ENCODE measurements at regions not wholly inside any gene's neighbourhood (a gene's known extent, or its start where the extent isn't known, plus 50 kb on each side); places are given as distances from the start of the nearest gene placed in this dataset.

- H3K27me3 ChIP-seq (ENCODE audit: insufficient read depth, low read depth), result no peaks in the 10 kb centered on the region
- intact Hi-C loops (cut with micrococcal nuclease; ENCODE audit: unreplicated experiment), result no loop called here
- TF ChIP-seq EZH2 (IDR thresholded peaks at IDR 0.05; ENCODE audit: low read depth), result no peak
- no peak for TF ChIP-seq CTCF (conservative IDR thresholded peaks at IDR 0.05)
These were observed 671.1 kb downstream of the TBL1XR1 start for GRCh38 chr3:176526225-176526624.

GRCh38 chr3:176523114-176523513 lies 674.2 kb downstream of the TBL1XR1 start:
- TF ChIP-seq CTCF (conservative IDR thresholded peaks at IDR 0.05), result no peak
- BruUV-seq (replicated peaks), result no TSS peak

More at GRCh38 chr3:176526225-176526624, 671.1 kb downstream of the TBL1XR1 start:
- Histone ChIP-seq H3K27ac (no peak overlapping the region), H3K9me3 (ENCODE audit: insufficient read depth, low read depth) (no peaks in the 10 kb centered on the region), H3K4me1 (replicated peaks; ENCODE audit: insufficient read depth) (no peaks in the 10 kb centered on the region), H3K36me3 (ENCODE audit: low read depth) (no peaks in the 10 kb centered on the region), H3F3A (ENCODE audit: insufficient read depth, low read depth) (no peaks in the 10 kb centered on the region), H3K9me2 (ENCODE audit: insufficient read depth) (no peaks in the 10 kb centered on the region), H4K20me1 (ENCODE audit: insufficient read depth) (no peaks in the 10 kb centered on the region), H3K4me3 (no peak overlapping the region), H3K79me2 (ENCODE audit: low read depth) (no peaks in the 10 kb centered on the region), H2AFZ (no peak overlapping the region), H3K4me2 (no peak overlapping the region)
- no TSS peak for BruUV-seq (replicated peaks)
- ChIA-PET POLR2A (ENCODE audit: unreplicated experiment) (no interaction called here), CTCF (no interaction called here)
- DNase-seq, result no peak

GRCh38 chr3:176522436-176522835 lies 674.8 kb downstream of the TBL1XR1 start:
- no peaks in the 10 kb centered on the region for H3K79me2 ChIP-seq (ENCODE audit: low read depth)
- no peaks in the 10 kb centered on the region for H3K4me1 ChIP-seq (replicated peaks; ENCODE audit: insufficient read depth)
- H3K4me2 ChIP-seq, result no peak overlapping the region
- H3K36me3 ChIP-seq (ENCODE audit: low read depth), result no peaks in the 10 kb centered on the region
- DNase-seq, result no peak
- ChIA-PET CTCF (no interaction called here), POLR2A (ENCODE audit: unreplicated experiment) (no interaction called here)
- H3K9me3 ChIP-seq (ENCODE audit: insufficient read depth, low read depth), result no peaks in the 10 kb centered on the region
- H3K9me2 ChIP-seq (ENCODE audit: insufficient read depth), result no peaks in the 10 kb centered on the region
- intact Hi-C loops (cut with micrococcal nuclease; ENCODE audit: unreplicated experiment), result no loop called here
- no peak overlapping the region for H3K27ac ChIP-seq
- H3K27me3 ChIP-seq (ENCODE audit: insufficient read depth, low read depth), result no peaks in the 10 kb centered on the region
- H3F3A ChIP-seq (ENCODE audit: insufficient read depth, low read depth), result no peaks in the 10 kb centered on the region
- TF ChIP-seq EZH2 (IDR thresholded peaks at IDR 0.05; ENCODE audit: low read depth), result no peak
- no peak for TF ChIP-seq CTCF (conservative IDR thresholded peaks at IDR 0.05)
- no peak overlapping the region for H2AFZ ChIP-seq
- H4K20me1 ChIP-seq (ENCODE audit: insufficient read depth), result no peaks in the 10 kb centered on the region
- H3K4me3 ChIP-seq, result no peak overlapping the region
- BruUV-seq (replicated peaks), result no TSS peak

More at GRCh38 chr3:176523114-176523513, 674.2 kb downstream of the TBL1XR1 start:
- H3K4me2 ChIP-seq, result no peak overlapping the region
- no peaks in the 10 kb centered on the region for H3K27me3 ChIP-seq (ENCODE audit: insufficient read depth, low read depth)
- ChIA-PET POLR2A (ENCODE audit: unreplicated experiment) (no interaction called here), CTCF (no interaction called here)
- H3F3A ChIP-seq (ENCODE audit: insufficient read depth, low read depth), result no peaks in the 10 kb centered on the region
- H4K20me1 ChIP-seq (ENCODE audit: insufficient read depth), result no peaks in the 10 kb centered on the region
- H3K4me3 ChIP-seq, result no peak overlapping the region
- no peaks in the 10 kb centered on the region for H3K36me3 ChIP-seq (ENCODE audit: low read depth)
- H3K9me3 ChIP-seq (ENCODE audit: insufficient read depth, low read depth), result no peaks in the 10 kb centered on the region
- intact Hi-C loops (cut with micrococcal nuclease; ENCODE audit: unreplicated experiment), result no loop called here
- H3K79me2 ChIP-seq (ENCODE audit: low read depth), result no peaks in the 10 kb centered on the region
- no peak overlapping the region for H2AFZ ChIP-seq
- no peaks in the 10 kb centered on the region for H3K9me2 ChIP-seq (ENCODE audit: insufficient read depth)
- DNase-seq, result no peak
- no peak overlapping the region for H3K27ac ChIP-seq
- no peaks in the 10 kb centered on the region for H3K4me1 ChIP-seq (replicated peaks; ENCODE audit: insufficient read depth)

Measured in PC-9 (cell line).